ENCODE measurements at regions not wholly inside any gene's neighbourhood (a gene's known extent, or its start where the extent isn't known, plus 50 kb on each side); places are given as distances from the start of the nearest gene placed in this dataset.
"Not testable (repeated sequence)": the region's sequence is repeated elsewhere in the genome, so short reads cannot be mapped to it uniquely, and the experiment has no call there.

- TF ChIP-seq FOSL1 (CRISPR knock-in tag; IDR thresholded peaks at IDR 0.05; ENCODE audit: borderline replicate concordance) (peak; percentile 31; the same call in 1 of the 2 replicates), NR2F2 (IDR thresholded peaks at IDR 0.05; ENCODE audit: borderline replicate concordance, low read depth) (0 out of 2 replicates have a peak, but pooled peaks have one; percentile 53), NCOA2 (CRISPR knock-in tag; IDR thresholded peaks at IDR 0.05) (peak; percentile 56; the same call in 1 of the 2 replicates), SOX6 (CRISPR knock-in tag; IDR thresholded peaks at IDR 0.05) (peak; percentile 54), ISL2 (CRISPR knock-in tag; IDR thresholded peaks at IDR 0.05) (0 out of 2 replicates have a peak, but pooled peaks have one; percentile 44), SOX5 (CRISPR knock-in tag; IDR thresholded peaks at IDR 0.05; ENCODE audit: borderline replicate concordance) (peak; percentile 90), ZFY (CRISPR knock-in tag; IDR thresholded peaks at IDR 0.05) (0 out of 2 replicates have a peak, but pooled peaks have one; percentile 21), TCF7 (IDR thresholded peaks at IDR 0.05; ENCODE audit: low read depth) (0 out of 2 replicates have a peak, but pooled peaks have one; percentile 21), CREM (IDR thresholded peaks at IDR 0.05) (0 out of 2 replicates have a peak, but pooled peaks have one; percentile 21), BCL6 (CRISPR knock-in tag; IDR thresholded peaks at IDR 0.05) (peak; percentile 53), GATAD2A (CRISPR knock-in tag; IDR thresholded peaks at IDR 0.05) (peak; percentile 21; the same call in 1 of the 2 replicates), PAXIP1 (CRISPR knock-in tag; conservative IDR thresholded peaks at IDR 0.05) (0 out of 2 replicates have a peak, but pooled peaks have one; percentile 18)
- not testable (repeated sequence) for TF ChIP-seq SOX6 (IDR thresholded peaks at IDR 0.05); CREM (CRISPR knock-in tag; IDR thresholded peaks at IDR 0.05)
- TF ChIP-seq, protein P1, sequence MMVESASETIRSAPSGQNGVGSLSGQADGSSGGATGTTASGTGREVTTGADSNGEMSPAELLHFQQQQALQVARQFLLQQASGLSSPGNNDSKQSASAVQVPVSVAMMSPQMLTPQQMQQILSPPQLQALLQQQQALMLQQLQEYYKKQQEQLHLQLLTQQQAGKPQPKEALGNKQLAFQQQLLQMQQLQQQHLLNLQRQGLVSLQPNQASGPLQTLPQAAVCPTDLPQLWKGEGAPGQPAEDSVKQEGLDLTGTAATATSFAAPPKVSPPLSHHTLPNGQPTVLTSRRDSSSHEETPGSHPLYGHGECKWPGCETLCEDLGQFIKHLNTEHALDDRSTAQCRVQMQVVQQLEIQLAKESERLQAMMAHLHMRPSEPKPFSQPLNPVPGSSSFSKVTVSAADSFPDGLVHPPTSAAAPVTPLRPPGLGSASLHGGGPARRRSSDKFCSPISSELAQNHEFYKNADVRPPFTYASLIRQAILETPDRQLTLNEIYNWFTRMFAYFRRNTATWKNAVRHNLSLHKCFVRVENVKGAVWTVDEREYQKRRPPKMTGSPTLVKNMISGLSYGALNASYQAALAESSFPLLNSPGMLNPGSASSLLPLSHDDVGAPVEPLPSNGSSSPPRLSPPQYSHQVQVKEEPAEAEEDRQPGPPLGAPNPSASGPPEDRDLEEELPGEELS (CRISPR knock-in tag; IDR thresholded peaks at IDR 0.05) = peak; percentile 76
Measured at GRCh38 chr9:42862465-42862864, 679.0 kb downstream of the SPATA31A6 start (continued).
